ENCODE measurements at regions not wholly inside any gene's neighbourhood (a gene's known extent, or its start where the extent isn't known, plus 50 kb on each side); places are given as distances from the start of the nearest gene placed in this dataset.

GRCh38 chr20:60354024-60354580, 395.9 kb downstream of the CDH26 start:
- TF ChIP-seq POLR2AphosphoS5 (IDR thresholded peaks at IDR 0.05; ENCODE audit: low read depth) (no peak), REST (IDR thresholded peaks at IDR 0.05; ENCODE audit: insufficient replicate concordance, low read depth) (no peak), CTCF (IDR thresholded peaks at IDR 0.05; ENCODE audit: insufficient read depth, low read length) (no peak)

Measured in HL-60 (cell line).